Neural progenitor cell (in vitro differentiated cells): ENCODE measurements at regions not wholly inside any gene's neighbourhood (a gene's known extent, or its start where the extent isn't known, plus 50 kb on each side); places are given as distances from the start of the nearest gene placed in this dataset.

ENCODE experiments used
- DNase-seq: peaks from one replicate; pipeline ENCODE4 v3.0.0-alpha.2; 2016; ENCODE audit warnings: low spot score
- H2AFZ ChIP-seq: fragments of 200-600 bp; sonication (generic); replicated peaks from 2 replicates; pipeline ENCODE4 v1.6.1; 2016; ENCODE audit warnings: antibody characterized with exemption
- H3F3A ChIP-seq: fragments of 200-600 bp; sonication (generic); 2 replicates; pipeline ENCODE4 v1.6.1; 2016; ENCODE audit warnings: antibody characterized with exemption, low read depth
- H3K27ac ChIP-seq: fragments of 200-600 bp; sonication (generic); 2 replicates; pipeline ENCODE4 v1.5.1; 2016; ENCODE audit warnings: mild to moderate bottlenecking
- H3K27me3 ChIP-seq: fragments of 200-600 bp; sonication (generic); 2 replicates; pipeline ENCODE4 v1.6.1; 2016; ENCODE audit warnings: mild to moderate bottlenecking, moderate library complexity
- H3K36me3 ChIP-seq: fragments of 200-600 bp; sonication (generic); 2 replicates; pipeline ENCODE4 v1.5.1; 2016
- H3K4me1 ChIP-seq: fragments of 200-600 bp; sonication (generic); 2 replicates; pipeline ENCODE4 v1.6.1; 2016; ENCODE audit warnings: mixed run types
- H3K4me2 ChIP-seq: fragments of 200-600 bp; sonication (generic); 2 replicates; pipeline ENCODE4 v1.6.1; 2016
- H3K4me3 ChIP-seq: fragments of 200-600 bp; sonication (generic); 2 replicates; pipeline ENCODE4 v1.5.1; 2016
- H3K79me2 ChIP-seq: fragments of 200-600 bp; sonication (generic); 2 replicates; pipeline ENCODE4 v1.6.1; 2016; ENCODE audit warnings: low read depth
- H3K9ac ChIP-seq: fragments of 200-600 bp; sonication (generic); 2 replicates; pipeline ENCODE4 v1.6.1; 2016
- H3K9me3 ChIP-seq: fragments of 200-600 bp; sonication (generic); 2 replicates; pipeline ENCODE4 v1.5.1; 2016; ENCODE audit warnings: low read depth
- H4K20me1 ChIP-seq: fragments of 200-600 bp; sonication (generic); 2 replicates; pipeline ENCODE4 v1.6.1; 2016; ENCODE audit warnings: low read depth
- H3K27ac Mint-ChIP-seq: 3 replicates; pipeline ENCODE4 v1.8.0; 2021; ENCODE audit warnings: mixed read lengths
- H3K27me3 Mint-ChIP-seq: 2 replicates; pipeline ENCODE4 v1.8.0; 2022; ENCODE audit warnings: low read depth, mild to moderate bottlenecking, inconsistent platforms, moderate library complexity, mixed read lengths; ENCODE audit not compliant: insufficient read depth
- H3K36me3 Mint-ChIP-seq: 3 replicates; pipeline ENCODE4 v1.8.0; 2021; ENCODE audit warnings: mixed read lengths
- H3K4me1 Mint-ChIP-seq: 3 replicates; pipeline ENCODE4 v1.8.0; 2021; ENCODE audit warnings: mixed read lengths
- H3K4me3 Mint-ChIP-seq: 3 replicates; pipeline ENCODE4 v1.8.0; 2021; ENCODE audit warnings: mild to moderate bottlenecking, moderate library complexity, mixed read lengths
- H3K9me3 Mint-ChIP-seq: 3 replicates; pipeline ENCODE4 v1.8.0; 2020; ENCODE audit warnings: mixed read lengths
- EZH2 ChIP-seq: fragments of 200-600 bp; sonication (generic); IDR thresholded peaks from 2 replicates; pipeline ENCODE4 v1.6.1; 2017; ENCODE audit warnings: antibody characterized with exemption, mild to moderate bottlenecking, moderate library complexity
- EZH2phosphoT487 ChIP-seq: fragments of 200-600 bp; sonication (generic); IDR thresholded peaks from 2 replicates; pipeline ENCODE4 v1.6.1; 2017; ENCODE audit warnings: antibody characterized with exemption
- TF ChIP-seq, protein P1 (sequence below): fragments of 200-600 bp; sonication (generic); IDR thresholded peaks from 2 replicates; pipeline ENCODE4 v1.5.1; 2017; ENCODE audit warnings: antibody characterized with exemption, mild to moderate bottlenecking

DNA sequence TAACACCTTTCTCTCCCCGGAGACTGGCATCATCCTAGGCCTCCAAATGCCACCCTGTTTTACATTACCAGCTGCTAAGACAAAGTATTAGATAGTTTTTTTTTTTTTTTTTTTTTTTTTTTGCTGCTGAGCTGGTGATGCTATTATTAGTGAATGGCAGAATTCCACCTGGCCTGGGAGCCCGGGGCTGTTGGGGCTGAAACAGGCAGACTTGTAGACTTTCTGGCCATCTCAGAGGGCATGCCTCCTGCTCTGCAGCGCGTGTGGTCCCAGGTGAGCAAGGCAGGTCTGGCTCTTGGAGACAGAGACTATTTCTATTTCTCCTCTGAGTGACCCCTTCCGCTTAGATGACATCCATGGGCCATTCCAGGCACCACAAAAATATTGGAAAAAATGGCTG, 104.2 kb downstream of the EMX2 start:
- TF ChIP-seq EZH2 (no peak), EZH2phosphoT487 (no peak)
- TF ChIP-seq, protein P1, sequence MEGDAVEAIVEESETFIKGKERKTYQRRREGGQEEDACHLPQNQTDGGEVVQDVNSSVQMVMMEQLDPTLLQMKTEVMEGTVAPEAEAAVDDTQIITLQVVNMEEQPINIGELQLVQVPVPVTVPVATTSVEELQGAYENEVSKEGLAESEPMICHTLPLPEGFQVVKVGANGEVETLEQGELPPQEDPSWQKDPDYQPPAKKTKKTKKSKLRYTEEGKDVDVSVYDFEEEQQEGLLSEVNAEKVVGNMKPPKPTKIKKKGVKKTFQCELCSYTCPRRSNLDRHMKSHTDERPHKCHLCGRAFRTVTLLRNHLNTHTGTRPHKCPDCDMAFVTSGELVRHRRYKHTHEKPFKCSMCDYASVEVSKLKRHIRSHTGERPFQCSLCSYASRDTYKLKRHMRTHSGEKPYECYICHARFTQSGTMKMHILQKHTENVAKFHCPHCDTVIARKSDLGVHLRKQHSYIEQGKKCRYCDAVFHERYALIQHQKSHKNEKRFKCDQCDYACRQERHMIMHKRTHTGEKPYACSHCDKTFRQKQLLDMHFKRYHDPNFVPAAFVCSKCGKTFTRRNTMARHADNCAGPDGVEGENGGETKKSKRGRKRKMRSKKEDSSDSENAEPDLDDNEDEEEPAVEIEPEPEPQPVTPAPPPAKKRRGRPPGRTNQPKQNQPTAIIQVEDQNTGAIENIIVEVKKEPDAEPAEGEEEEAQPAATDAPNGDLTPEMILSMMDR = no peak
- no peaks in the 10 kb centered on the region for H3K36me3 ChIP-seq
- no peaks in the 10 kb centered on the region for H3K36me3 Mint-ChIP-seq
- H4K20me1 ChIP-seq = no peaks in the 10 kb centered on the region
- no peaks in the 10 kb centered on the region for H3K27me3 Mint-ChIP-seq
- H3K4me2 ChIP-seq = no peak overlapping the region
- no peaks in the 10 kb centered on the region for H3K4me1 Mint-ChIP-seq
- no peak overlapping the region for H3K4me3 Mint-ChIP-seq
- H3K27ac Mint-ChIP-seq = no peak overlapping the region
- no peaks in the 10 kb centered on the region for H3K4me1 ChIP-seq
- peaks cover 16% of the 10 kb centered on the region for H3K27me3 ChIP-seq
- H3K9me3 Mint-ChIP-seq = peaks cover 13% of the 10 kb centered on the region
- no peak overlapping the region for H3K9ac ChIP-seq
- H3F3A ChIP-seq = no peaks in the 10 kb centered on the region
- H3K27ac ChIP-seq = no peak overlapping the region
- H3K9me3 ChIP-seq = no peaks in the 10 kb centered on the region
- no peak for DNase-seq
- H3K4me3 ChIP-seq = no peak overlapping the region
- H2AFZ ChIP-seq = no peak overlapping the region
- H3K79me2 ChIP-seq = no peaks in the 10 kb centered on the region

GRCh38 chr10:117647306-117647705, 104.8 kb downstream of the EMX2 start:
- peak overlapping the region; percentile 3 for H2AFZ ChIP-seq
- H3K4me3 ChIP-seq = no peak overlapping the region
- no peaks in the 10 kb centered on the region for H3K4me1 ChIP-seq
- H3K4me2 ChIP-seq = no peak overlapping the region
- Mint-ChIP-seq H3K9me3 (peaks cover 13% of the 10 kb centered on the region), H3K27ac (no peak overlapping the region), H3K36me3 (no peaks in the 10 kb centered on the region), H3K4me3 (no peak overlapping the region), H3K27me3 (no peaks in the 10 kb centered on the region), H3K4me1 (no peaks in the 10 kb centered on the region)
- peaks cover 16% of the 10 kb centered on the region for H3K27me3 ChIP-seq
- DNase-seq = no peak
- H3K9ac ChIP-seq = no peak overlapping the region
- no peak overlapping the region for H3K27ac ChIP-seq
- H3K36me3 ChIP-seq = no peaks in the 10 kb centered on the region
- no peak for TF ChIP-seq EZH2phosphoT487
- TF ChIP-seq, protein P1 = no peak
- no peak for TF ChIP-seq EZH2
- no peaks in the 10 kb centered on the region for H3K79me2 ChIP-seq
- H3F3A ChIP-seq = no peaks in the 10 kb centered on the region
- no peaks in the 10 kb centered on the region for H3K9me3 ChIP-seq
- H4K20me1 ChIP-seq = no peaks in the 10 kb centered on the region

- Mint-ChIP-seq H3K4me3 (no peak overlapping the region), H3K9me3 (peaks cover 24% of the 10 kb centered on the region), H3K27ac (no peak overlapping the region), H3K27me3 (peaks cover 2% of the 10 kb centered on the region), H3K4me1 (no peaks in the 10 kb centered on the region), H3K36me3 (no peaks in the 10 kb centered on the region)
- Histone ChIP-seq H3K4me3 (no peak overlapping the region), H3K27ac (no peak overlapping the region), H2AFZ (no peak overlapping the region), H3K4me1 (no peaks in the 10 kb centered on the region), H3K9me3 (no peaks in the 10 kb centered on the region), H3K9ac (no peak overlapping the region), H3K4me2 (no peak overlapping the region), H4K20me1 (no peaks in the 10 kb centered on the region), H3K79me2 (no peaks in the 10 kb centered on the region), H3K27me3 (no peaks in the 10 kb centered on the region), H3F3A (no peaks in the 10 kb centered on the region), H3K36me3 (no peaks in the 10 kb centered on the region)
- no peak for DNase-seq
- TF ChIP-seq EZH2 = no peak
- no peak for TF ChIP-seq EZH2phosphoT487
- TF ChIP-seq, protein P1 = no peak
These were observed 108.6 kb downstream of the EMX2 start for GRCh38 chr10:117651121-117651520.
